ENCODE measurements at regions not wholly inside any gene's neighbourhood (a gene's known extent, or its start where the extent isn't known, plus 50 kb on each side); places are given as distances from the start of the nearest gene placed in this dataset.

- no peaks in the 10 kb centered on the region for H3K4me1 ChIP-seq (ENCODE audit: control insufficient read depth, insufficient read depth, low read length)
- WGBS (ENCODE audit: insufficient coverage, low lambda C conversion rate): 85% methylated on average over 2 of the region's 4 CpGs
- no peak overlapping the region for H3K27ac ChIP-seq (ENCODE audit: low read length)
- no peaks in the 10 kb centered on the region for H3K27me3 ChIP-seq (ENCODE audit: control insufficient read depth, insufficient read depth, low read length)
- H3K4me3 ChIP-seq (ENCODE audit: low read length): no peak overlapping the region
- no peak for DNase-seq
- H3K9me3 ChIP-seq (ENCODE audit: control insufficient read depth, low read depth, low read length): peaks cover 8% of the 10 kb centered on the region
- no peaks in the 10 kb centered on the region for H3K36me3 ChIP-seq (ENCODE audit: control insufficient read depth, insufficient read depth, low read length)
These were observed 583.6 kb downstream of the NR2F2 start for GRCh38 chr15:96914081-96914480.

- no peak for DNase-seq
- Histone ChIP-seq H3K36me3 (ENCODE audit: control insufficient read depth, insufficient read depth, low read length) (no peaks in the 10 kb centered on the region), H3K4me1 (ENCODE audit: control insufficient read depth, insufficient read depth, low read length) (no peaks in the 10 kb centered on the region), H3K27me3 (ENCODE audit: control insufficient read depth, insufficient read depth, low read length) (no peaks in the 10 kb centered on the region), H3K4me3 (ENCODE audit: low read length) (no peak overlapping the region), H3K9me3 (ENCODE audit: control insufficient read depth, low read depth, low read length) (peaks cover 8% of the 10 kb centered on the region), H3K27ac (ENCODE audit: low read length) (no peak overlapping the region)
- WGBS (ENCODE audit: insufficient coverage, low lambda C conversion rate): 79% methylated on average over 2 of the region's 2 CpGs
These were observed 586.2 kb downstream of the NR2F2 start for GRCh38 chr15:96916750-96917149.

- no peaks in the 10 kb centered on the region for H3K27me3 ChIP-seq (ENCODE audit: control insufficient read depth, insufficient read depth, low read length)
- no peak for DNase-seq
- H3K9me3 ChIP-seq (ENCODE audit: control insufficient read depth, low read depth, low read length): no peaks in the 10 kb centered on the region
- no peaks in the 10 kb centered on the region for H3K4me1 ChIP-seq (ENCODE audit: control insufficient read depth, insufficient read depth, low read length)
- H3K36me3 ChIP-seq (ENCODE audit: control insufficient read depth, insufficient read depth, low read length): no peaks in the 10 kb centered on the region
- WGBS (ENCODE audit: insufficient coverage, low lambda C conversion rate): no CpG with 5 or more reads among the region's 1 CpG
- H3K27ac ChIP-seq (ENCODE audit: low read length): no peak overlapping the region
- H3K4me3 ChIP-seq (ENCODE audit: low read length): no peak overlapping the region
These were observed 594.1 kb downstream of the NR2F2 start for GRCh38 chr15:96924570-96924969.

GRCh38 chr15:96947296-96948229 is 617.1 kb downstream of the NR2F2 start:
- H3K9me3 ChIP-seq (ENCODE audit: control insufficient read depth, low read depth, low read length): no peaks in the 10 kb centered on the region
- no CpG with 5 or more reads among the region's 50 CpGs for WGBS (ENCODE audit: insufficient coverage, low lambda C conversion rate)
- no peaks in the 10 kb centered on the region for H3K36me3 ChIP-seq (ENCODE audit: control insufficient read depth, insufficient read depth, low read length)
- peaks cover 32% of the 10 kb centered on the region for H3K27me3 ChIP-seq (ENCODE audit: control insufficient read depth, insufficient read depth, low read length)
- DNase-seq: no peak
- no peak overlapping the region for H3K4me3 ChIP-seq (ENCODE audit: low read length)
- H3K4me1 ChIP-seq (ENCODE audit: control insufficient read depth, insufficient read depth, low read length): no peaks in the 10 kb centered on the region
- H3K27ac ChIP-seq (ENCODE audit: low read length): no peak overlapping the region

- H3K36me3 ChIP-seq (ENCODE audit: control insufficient read depth, insufficient read depth, low read length): no peaks in the 10 kb centered on the region
- 100% methylated on average over 1 of the region's 2 CpGs for WGBS (ENCODE audit: insufficient coverage, low lambda C conversion rate)
- no peaks in the 10 kb centered on the region for H3K4me1 ChIP-seq (ENCODE audit: control insufficient read depth, insufficient read depth, low read length)
- peaks cover 32% of the 10 kb centered on the region for H3K27me3 ChIP-seq (ENCODE audit: control insufficient read depth, insufficient read depth, low read length)
- H3K4me3 ChIP-seq (ENCODE audit: low read length): no peak overlapping the region
- H3K9me3 ChIP-seq (ENCODE audit: control insufficient read depth, low read depth, low read length): no peaks in the 10 kb centered on the region
- DNase-seq: no peak
- H3K27ac ChIP-seq (ENCODE audit: low read length): no peak overlapping the region
These were observed 618.5 kb downstream of the NR2F2 start for GRCh38 chr15:96948981-96949380.

GRCh38 chr15:96958721-96959120 is 628.2 kb downstream of the NR2F2 start:
- no CpG with 5 or more reads among the region's 2 CpGs for WGBS (ENCODE audit: insufficient coverage, low lambda C conversion rate)
- Histone ChIP-seq H3K36me3 (ENCODE audit: control insufficient read depth, insufficient read depth, low read length) (no peaks in the 10 kb centered on the region), H3K4me3 (ENCODE audit: low read length) (no peak overlapping the region), H3K9me3 (ENCODE audit: control insufficient read depth, low read depth, low read length) (no peaks in the 10 kb centered on the region), H3K4me1 (ENCODE audit: control insufficient read depth, insufficient read depth, low read length) (no peaks in the 10 kb centered on the region), H3K27ac (ENCODE audit: low read length) (no peak overlapping the region), H3K27me3 (ENCODE audit: control insufficient read depth, insufficient read depth, low read length) (no peaks in the 10 kb centered on the region)
- DNase-seq: no peak

GRCh38 chr15:96959501-96959900 is 629.0 kb downstream of the NR2F2 start:
- no peaks in the 10 kb centered on the region for H3K27me3 ChIP-seq (ENCODE audit: control insufficient read depth, insufficient read depth, low read length)
- DNase-seq: no peak
- H3K4me1 ChIP-seq (ENCODE audit: control insufficient read depth, insufficient read depth, low read length): no peaks in the 10 kb centered on the region
- H3K27ac ChIP-seq (ENCODE audit: low read length): no peak overlapping the region
- 100% methylated on average over 1 of the region's 6 CpGs for WGBS (ENCODE audit: insufficient coverage, low lambda C conversion rate)
- no peaks in the 10 kb centered on the region for H3K9me3 ChIP-seq (ENCODE audit: control insufficient read depth, low read depth, low read length)
- no peaks in the 10 kb centered on the region for H3K36me3 ChIP-seq (ENCODE audit: control insufficient read depth, insufficient read depth, low read length)
- H3K4me3 ChIP-seq (ENCODE audit: low read length): no peak overlapping the region

GRCh38 chr15:96960711-96961480 is 630.4 kb downstream of the NR2F2 start:
- no peaks in the 10 kb centered on the region for H3K4me1 ChIP-seq (ENCODE audit: control insufficient read depth, insufficient read depth, low read length)
- no peak overlapping the region for H3K27ac ChIP-seq (ENCODE audit: low read length)
- WGBS (ENCODE audit: insufficient coverage, low lambda C conversion rate): 92% methylated on average over 4 of the region's 4 CpGs
- H3K9me3 ChIP-seq (ENCODE audit: control insufficient read depth, low read depth, low read length): no peaks in the 10 kb centered on the region
- no peaks in the 10 kb centered on the region for H3K27me3 ChIP-seq (ENCODE audit: control insufficient read depth, insufficient read depth, low read length)
- H3K36me3 ChIP-seq (ENCODE audit: control insufficient read depth, insufficient read depth, low read length): no peaks in the 10 kb centered on the region
- no peak overlapping the region for H3K4me3 ChIP-seq (ENCODE audit: low read length)
- no peak for DNase-seq

- H3K27ac ChIP-seq (ENCODE audit: low read length): no peak overlapping the region
- H3K4me1 ChIP-seq (ENCODE audit: control insufficient read depth, insufficient read depth, low read length): no peaks in the 10 kb centered on the region
- H3K27me3 ChIP-seq (ENCODE audit: control insufficient read depth, insufficient read depth, low read length): no peaks in the 10 kb centered on the region
- no peaks in the 10 kb centered on the region for H3K36me3 ChIP-seq (ENCODE audit: control insufficient read depth, insufficient read depth, low read length)
- no CpG with 5 or more reads among the region's 3 CpGs for WGBS (ENCODE audit: insufficient coverage, low lambda C conversion rate)
- DNase-seq: no peak
- no peak overlapping the region for H3K4me3 ChIP-seq (ENCODE audit: low read length)
- no peaks in the 10 kb centered on the region for H3K9me3 ChIP-seq (ENCODE audit: control insufficient read depth, low read depth, low read length)
These were observed 636.1 kb downstream of the NR2F2 start for GRCh38 chr15:96966554-96966953.

- WGBS (ENCODE audit: insufficient coverage, low lambda C conversion rate): 80% methylated on average over 1 of the region's 18 CpGs
These were observed 639.5 kb downstream of the NR2F2 start for GRCh38 chr15:96969732-96970710.

More at GRCh38 chr15:96969732-96970710, 639.5 kb downstream of the NR2F2 start:
- Histone ChIP-seq H3K4me1 (ENCODE audit: control insufficient read depth, insufficient read depth, low read length) (no peaks in the 10 kb centered on the region), H3K9me3 (ENCODE audit: control insufficient read depth, low read depth, low read length) (no peaks in the 10 kb centered on the region), H3K4me3 (ENCODE audit: low read length) (no peak overlapping the region), H3K27ac (ENCODE audit: low read length) (no peak overlapping the region), H3K27me3 (ENCODE audit: control insufficient read depth, insufficient read depth, low read length) (no peaks in the 10 kb centered on the region), H3K36me3 (ENCODE audit: control insufficient read depth, insufficient read depth, low read length) (no peaks in the 10 kb centered on the region)
- no peak for DNase-seq

Data from large intestine (tissue), 3 donors.